GM18507 (cell line): ENCODE measurements at regions not wholly inside any gene's neighbourhood (a gene's known extent, or its start where the extent isn't known, plus 50 kb on each side); places are given as distances from the start of the nearest gene placed in this dataset.
"Not testable (repeated sequence)": the region's sequence is repeated elsewhere in the genome, so short reads cannot be mapped to it uniquely, and the experiment has no call there.

ENCODE experiments used
- DNase-seq: peaks from one replicate; pipeline ENCODE4 v3.0.0; 2011; ENCODE audit warnings: low read depth; ENCODE audit not compliant: insufficient read length; ENCODE audit errors: extremely low spot score
- FAIRE-seq: peaks from 2 replicates; lab custom pipeline; 2011; peaks lifted over from hg19 to GRCh38; lab: Jason Lieb, UNC

DNA sequence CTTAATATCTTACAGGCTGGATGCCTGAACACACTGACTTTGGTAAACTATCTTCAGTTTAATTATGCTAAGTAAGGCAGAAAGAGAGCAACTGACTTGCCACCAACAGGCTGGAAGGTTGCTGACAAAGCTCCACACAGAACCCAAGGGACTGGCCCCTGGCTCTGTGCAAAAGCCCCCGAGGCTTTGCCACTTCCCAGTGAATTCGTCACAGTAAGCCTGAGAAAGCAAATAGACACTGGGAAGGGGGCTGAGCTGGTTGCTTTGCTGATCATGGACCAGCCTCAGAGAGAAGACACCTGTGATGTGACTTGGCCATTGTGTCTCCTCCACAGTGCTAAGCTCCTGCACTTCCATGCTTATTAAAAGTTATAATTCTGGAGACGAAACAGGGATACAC is 91.7 kb downstream of the BLID start:
- FAIRE-seq: no peak

DNA sequence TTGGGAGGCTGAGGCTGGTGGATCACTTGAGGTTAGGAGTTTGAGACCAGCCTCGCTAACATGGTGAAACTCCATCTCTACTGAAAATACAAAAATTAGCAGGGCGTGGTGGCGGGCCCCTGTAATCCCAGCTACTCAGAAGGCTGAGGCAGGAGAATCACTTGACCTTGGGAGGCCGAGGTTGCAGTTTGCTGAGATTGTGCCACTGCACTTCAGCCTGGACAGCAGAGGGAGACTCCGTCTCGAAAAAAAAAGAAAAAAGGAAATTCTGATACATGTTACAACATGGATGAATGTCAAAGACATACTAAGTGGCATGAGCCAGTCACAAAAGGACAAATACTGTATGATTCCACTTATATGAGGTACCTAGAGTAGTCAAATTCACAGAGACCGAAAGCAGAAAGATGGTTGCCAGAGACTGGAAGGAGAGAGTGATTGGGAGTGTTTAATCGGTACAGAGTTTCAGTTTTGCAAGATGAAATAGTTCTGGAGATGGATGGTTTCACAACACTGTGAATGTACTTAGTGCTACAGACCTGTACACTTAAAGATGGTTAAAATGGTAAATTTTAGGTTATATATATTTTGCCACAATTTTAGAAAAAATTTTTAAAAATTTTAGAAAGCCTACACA is 92.3 kb downstream of the BLID start:
- DNase-seq (no peak), FAIRE-seq (no peak)

More for the DNA sequence above, 91.7 kb downstream of the BLID start:
- DNase-seq: no peak

- FAIRE-seq (no peak), DNase-seq (no peak)
These were observed 93.4 kb downstream of the BLID start for GRCh38 chr11:122022646-122023045.

GRCh38 chr11:122020902-122021301 is 95.1 kb downstream of the BLID start:
- DNase-seq (no peak), FAIRE-seq (no peak)

DNA sequence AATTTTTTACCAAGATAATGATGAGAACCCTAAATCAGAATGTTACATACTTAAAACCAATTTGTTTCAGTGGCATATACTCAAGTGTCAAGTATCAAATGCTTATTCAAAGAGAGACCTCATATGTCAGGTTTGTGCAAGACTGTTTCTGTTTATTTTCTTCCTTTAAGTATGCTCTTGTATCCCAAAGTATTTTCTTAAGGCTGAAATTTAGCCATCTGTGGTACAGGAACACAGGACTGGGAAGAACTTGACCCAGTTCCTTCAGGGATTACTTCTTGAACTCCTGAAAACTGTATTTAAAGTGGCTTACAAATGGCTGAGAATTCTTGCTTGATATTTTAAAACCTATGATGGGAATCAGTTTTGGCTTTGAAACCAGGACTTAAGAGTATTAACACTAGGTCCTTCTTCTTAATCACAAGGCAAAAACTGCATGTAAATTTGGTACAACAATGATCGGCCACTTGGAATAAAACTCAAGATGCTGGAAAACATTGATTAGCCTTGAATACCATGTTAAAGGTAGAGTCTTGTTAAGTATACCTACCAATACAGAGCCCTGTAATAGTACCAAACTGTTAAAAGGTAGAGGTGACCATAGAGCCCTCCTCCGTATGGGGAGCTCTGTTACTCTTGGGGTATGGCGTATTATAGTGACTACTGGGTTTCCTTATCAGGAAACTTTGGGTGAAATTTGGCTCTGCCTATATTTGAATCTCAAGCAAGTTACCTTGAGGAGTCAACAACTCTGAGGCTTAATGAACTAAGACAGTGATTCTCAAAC is 95.9 kb downstream of the BLID start:
- DNase-seq (no peak), FAIRE-seq (no peak)

GRCh38 chr11:122007601-122008071 is 108.4 kb downstream of the BLID start:
- DNase-seq (no peak), FAIRE-seq (no peak)

GRCh38 chr11:122004446-122004845 is 111.6 kb downstream of the BLID start:
- DNase-seq (no peak), FAIRE-seq (no peak)

DNA sequence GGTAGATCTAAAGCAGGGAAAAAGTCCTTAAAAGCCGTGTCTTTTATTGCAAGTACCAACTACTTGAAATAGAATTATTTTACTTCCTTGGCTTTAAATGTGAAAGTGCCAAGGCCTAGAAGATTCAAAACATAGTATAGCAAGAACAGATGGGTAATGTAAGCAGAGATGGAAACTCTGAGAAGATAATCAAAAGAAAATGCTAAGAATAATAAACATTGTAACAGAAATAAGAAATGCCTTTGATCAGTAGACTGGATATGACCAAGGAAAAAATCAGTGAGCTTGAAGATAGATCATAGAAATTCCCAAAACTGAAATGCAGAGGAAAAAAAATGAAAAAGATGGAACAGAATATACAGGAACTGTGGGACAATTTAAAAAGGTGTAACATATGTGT is 113.1 kb downstream of the BLID start:
- FAIRE-seq (no peak), DNase-seq (no peak)

DNA sequence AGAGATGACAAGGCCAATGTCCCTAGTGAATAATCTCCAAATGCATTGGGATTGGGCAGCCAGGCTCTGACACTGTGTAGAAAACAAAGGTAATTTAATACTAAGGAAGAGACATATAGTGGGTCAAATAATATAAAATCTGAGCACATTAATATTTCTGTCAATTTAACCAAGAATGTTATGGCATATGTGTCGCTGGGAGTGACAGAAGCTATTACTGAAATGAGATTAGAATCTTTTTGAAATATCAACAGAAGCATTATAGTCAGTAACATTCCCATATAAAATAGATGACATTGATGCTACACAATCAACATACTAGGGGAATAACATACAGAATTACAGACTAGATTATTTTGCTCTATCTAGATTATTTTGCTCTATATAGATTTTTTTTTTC is 114.0 kb downstream of the BLID start:
- FAIRE-seq (no peak), DNase-seq (no peak)

GRCh38 chr11:121999651-122000050 is 116.4 kb downstream of the BLID start:
- no peak for DNase-seq
- no peak for FAIRE-seq

- FAIRE-seq (no peak), DNase-seq (no peak)
These were observed 119.4 kb downstream of the BLID start for GRCh38 chr11:121996574-121996973.

- FAIRE-seq (no peak), DNase-seq (no peak)
These were observed 132.1 kb downstream of the BLID start for GRCh38 chr11:121983901-121984300.

DNA sequence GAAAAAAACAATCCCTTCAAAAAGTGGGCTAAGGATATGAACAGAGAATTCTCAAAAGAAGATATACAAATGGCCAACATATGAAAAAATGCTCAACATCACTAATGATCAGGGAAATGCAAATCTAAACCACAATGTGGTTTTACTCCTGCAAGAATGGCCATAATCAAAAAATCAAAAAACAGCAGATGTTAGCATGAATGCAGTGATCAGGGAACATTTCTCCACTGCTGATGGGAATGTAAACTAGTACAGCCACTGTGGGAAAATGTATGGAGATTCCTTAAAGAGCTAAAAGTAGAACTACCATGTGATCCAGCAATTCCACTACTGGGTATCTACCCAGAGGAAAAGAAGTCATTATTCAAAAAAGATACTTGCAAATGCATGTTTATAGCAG is 138.1 kb downstream of the BLID start:
- not testable (repeated sequence) for FAIRE-seq, DNase-seq

- no peak for DNase-seq
- no peak for FAIRE-seq
These were observed 147.4 kb downstream of the BLID start for GRCh38 chr11:121968638-121969037.

DNA sequence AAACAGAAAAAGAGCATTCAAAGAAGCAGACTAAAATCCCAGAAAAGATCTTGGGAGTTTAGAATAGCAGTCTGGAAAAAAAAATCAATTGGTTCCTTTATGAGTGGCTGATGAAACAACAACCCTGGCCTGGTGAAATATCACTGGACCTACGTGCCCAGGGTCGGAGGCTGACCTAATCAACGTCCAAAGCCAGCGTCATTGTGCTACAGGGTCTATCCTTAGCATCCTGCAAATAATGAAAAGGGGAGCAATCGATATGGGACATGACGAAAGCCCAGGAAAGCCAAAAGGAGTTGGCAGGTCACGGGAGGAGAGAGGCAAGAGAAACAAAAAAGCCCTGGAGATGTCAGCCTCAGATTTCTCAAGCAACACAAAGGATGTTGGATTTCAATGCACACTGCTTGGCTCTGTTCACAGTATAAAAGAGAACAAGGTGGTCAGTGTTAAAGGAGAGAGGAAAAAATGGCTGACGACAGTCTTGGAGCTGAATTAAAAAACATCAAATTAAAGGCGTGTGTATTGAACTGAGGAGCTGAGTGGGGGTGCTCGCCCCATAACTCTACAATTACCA is 148.8 kb downstream of the BLID start:
- FAIRE-seq: no peak
- no peak for DNase-seq

DNA sequence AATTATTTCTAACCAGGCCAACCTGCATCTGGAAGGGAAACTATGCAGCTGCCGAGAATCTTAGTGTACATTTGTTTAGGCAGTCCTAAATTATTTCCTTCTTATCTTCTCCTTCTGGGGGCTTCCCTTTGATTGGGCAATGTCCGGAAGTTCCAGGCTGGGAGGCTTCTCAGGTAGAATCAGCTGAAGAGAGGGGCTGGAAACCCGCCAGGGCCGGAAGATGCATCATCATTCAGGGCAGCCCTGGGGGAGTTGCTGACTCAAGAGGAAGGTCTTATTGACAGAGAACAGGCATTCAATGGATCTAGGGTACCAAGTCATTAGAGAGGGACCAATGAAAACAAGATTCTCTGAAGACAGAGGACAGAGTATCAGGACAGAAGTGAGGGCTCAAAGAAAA is 150.7 kb downstream of the BLID start:
- FAIRE-seq (no peak), DNase-seq (no peak)

DNA sequence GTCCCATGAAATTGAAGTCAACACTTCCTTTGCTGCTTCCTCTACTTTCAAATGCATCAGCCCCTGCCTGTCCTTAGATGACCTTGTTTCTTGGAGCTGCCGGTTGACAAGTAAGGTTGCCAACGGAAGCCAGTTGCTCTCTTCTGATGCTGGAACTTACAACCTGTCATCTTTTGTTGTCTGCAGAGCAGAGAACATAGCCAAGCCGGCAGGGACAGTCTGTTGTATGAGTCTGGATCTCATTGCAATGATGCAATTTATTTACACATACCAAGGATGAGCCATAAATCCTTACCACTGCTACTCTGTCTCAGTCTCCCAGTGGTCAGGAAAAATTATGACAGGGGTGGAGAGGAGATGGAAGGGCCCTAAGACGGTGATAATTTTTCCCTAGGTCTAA is 151.4 kb downstream of the BLID start:
- FAIRE-seq (no peak), DNase-seq (no peak)

DNA sequence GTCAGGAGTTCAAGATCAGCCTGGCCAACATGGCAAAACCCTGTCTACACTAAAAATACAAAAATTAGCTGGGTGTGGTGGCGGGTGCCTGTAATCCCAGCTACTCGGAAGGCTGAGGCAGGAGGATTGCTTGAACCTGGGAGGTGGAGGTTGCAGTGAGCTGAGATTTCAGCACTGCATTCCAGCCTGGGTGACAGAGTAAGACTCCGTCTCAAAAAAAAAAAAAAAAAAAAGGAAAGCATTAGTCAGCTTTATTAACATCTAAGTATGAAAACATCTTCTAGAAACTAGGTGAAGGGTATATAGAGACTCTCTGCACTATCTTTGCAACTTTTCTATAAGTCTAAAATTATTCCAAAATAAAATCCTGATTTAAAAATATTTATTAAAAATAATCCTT is 152.2 kb downstream of the BLID start:
- not testable (repeated sequence) for DNase-seq, FAIRE-seq

DNA sequence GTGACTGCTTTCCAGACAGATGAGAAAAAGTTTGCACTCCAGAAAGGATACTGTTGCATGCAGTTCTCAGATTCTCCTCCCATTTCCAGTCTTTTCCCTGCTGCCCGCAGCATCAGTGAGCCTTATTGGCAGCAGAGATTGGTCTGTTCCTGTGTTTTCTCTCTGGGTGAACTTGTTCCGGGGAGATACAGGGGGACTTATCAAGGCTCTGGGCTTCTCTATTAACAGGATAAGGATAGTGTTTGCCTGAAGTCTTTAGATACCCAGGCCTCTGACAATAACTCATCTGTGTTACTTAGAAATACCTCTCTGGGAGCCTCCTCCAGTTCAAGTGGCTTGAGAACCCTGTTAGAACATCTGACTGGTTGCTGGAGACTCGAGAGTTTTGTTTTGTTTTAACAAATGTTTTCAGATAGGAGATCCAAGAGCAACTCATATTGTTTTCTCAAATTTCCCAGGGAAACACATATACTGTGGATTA is 154.7 kb downstream of the BLID start:
- no peak for FAIRE-seq

DNA sequence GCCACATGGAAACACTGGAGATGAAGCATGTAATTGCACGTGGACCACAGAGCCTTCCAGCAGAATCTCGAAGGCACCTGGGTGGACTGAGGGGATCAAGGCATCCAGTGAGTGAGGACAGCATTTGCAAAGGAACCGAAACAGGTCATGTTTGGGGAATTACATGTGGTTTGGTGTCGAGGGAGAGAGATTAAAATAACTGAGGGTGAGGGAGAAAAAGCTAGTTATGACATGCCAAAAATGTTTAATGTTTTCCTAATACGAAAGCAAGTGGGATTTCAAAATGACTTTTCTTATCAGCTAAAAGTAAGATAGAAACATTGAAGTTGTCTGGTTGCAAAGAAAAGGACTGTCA is 157.1 kb downstream of the BLID start:
- no peak for DNase-seq
- FAIRE-seq: no peak

More for the DNA sequence above, 154.7 kb downstream of the BLID start:
- no peak for DNase-seq
